Skin of body (tissue), 1 donor: ENCODE measurements at regions not wholly inside any gene's neighbourhood (a gene's known extent, or its start where the extent isn't known, plus 50 kb on each side); places are given as distances from the start of the nearest gene placed in this dataset.
"Not testable (repeated sequence)": the region's sequence is repeated elsewhere in the genome, so short reads cannot be mapped to it uniquely, and the experiment has no call there.

ENCODE experiments used
- DNase-seq: peaks from one replicate; lab custom pipeline; 2025; lab: John Stamatoyannopoulos, UW

DNA sequence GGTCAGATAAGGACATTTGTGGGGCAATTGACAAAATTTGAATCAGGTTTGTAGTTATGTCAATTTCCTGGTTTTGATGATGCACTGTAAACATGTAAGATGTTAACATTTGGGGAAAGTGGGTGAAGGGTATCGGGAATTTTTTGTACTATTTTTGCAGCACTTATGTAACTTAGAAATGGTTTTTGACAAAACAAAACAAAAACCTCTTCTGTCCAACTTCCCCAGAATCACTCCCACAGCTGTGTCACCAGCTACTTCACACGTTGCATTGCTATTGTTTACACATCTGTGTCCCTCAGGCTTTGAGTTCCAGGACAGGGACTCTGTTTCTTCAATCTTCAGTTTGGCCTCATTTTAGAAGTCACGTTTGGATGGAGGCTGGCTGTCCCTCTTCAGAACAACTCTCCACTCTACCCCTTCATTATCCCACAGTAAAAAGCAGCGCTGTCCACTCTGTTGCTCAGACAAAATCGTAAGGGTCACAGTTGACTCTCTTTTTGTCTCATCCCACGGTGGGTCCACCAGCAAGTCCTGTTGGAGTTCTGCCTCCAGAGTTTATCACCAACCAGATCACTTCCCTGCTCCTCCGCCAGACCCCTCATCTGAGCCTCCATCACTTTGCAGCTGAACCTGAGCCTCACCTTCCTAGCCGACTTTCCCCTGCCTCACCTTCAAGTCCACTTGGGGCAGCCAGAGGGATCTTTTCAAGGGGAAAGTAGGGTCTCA, 63.2 kb downstream of the NENF start:
- DNase-seq: no peak

DNA sequence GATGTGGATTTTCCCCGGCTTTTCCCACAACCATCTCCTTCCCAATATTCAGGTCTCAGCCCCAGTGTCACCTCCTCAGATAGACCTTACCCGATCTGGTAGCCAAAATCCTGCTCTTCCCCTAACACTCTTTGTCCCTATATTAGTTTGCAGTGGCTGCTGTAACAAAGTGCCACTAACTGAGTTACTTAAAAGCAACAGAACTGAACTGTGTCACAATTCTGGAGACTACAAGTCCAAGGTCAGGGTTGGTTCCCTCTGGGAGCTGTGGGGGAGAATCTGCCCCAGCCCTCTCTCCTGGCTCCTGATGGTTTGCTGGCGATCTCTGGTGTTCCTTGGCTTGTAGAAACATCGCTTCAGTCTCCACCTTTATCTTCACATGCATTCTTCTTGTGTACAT, 64.0 kb downstream of the NENF start:
- DNase-seq: no peak

DNA sequence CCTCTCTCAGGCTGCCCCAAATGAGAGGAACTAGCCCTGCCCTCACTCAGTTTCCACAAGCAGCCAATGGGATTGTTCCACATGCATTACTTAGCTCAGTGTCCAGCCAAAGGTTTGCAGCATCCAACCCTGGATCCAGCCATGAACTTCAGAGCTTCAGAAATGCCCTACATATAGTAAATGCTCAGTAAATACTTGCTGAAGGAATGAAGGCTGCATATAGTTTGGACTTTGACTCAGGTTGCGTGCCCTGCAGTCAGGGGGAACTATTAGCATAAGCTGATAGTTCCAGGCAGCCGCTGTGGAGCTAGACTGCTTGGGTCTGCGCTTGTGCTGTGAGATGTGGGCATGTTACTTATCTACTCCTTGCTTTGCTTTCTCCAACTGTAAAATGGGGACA, 64.8 kb downstream of the NENF start:
- no peak for DNase-seq

DNA sequence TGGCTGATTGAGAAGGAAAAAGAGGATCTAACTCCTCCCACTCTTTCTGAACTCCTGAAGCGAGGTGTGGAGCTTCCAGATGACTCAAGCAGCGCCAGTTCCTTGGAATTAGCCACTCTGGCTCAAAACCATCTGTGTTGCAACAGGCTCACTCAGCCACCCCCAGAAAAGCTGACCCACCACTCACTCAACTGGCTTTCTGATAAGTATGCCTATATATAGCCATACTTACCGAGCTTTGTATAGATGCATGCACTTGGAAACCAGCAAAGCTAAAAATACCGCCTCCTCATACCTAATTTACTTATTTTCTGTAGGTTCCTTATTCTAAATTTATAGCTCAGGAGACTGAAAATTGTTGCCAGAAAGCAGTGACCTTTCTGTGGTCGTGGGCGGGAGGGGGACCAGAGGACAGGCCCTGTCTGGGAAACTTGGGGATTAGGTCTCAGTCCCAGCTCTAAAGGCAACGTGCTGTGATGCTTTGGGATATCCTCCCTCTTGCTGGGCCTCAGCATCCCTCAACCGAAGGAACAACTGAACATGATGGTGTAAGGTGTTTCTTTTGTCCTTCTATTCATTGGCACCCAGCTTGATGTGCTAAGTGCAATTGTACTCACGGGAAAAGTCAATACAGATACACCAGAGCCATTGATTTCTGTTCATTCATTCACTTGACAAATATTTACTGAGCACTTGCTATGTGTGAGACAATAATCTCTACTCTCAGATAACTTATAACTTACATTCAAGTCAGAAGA, 65.7 kb downstream of the NENF start:
- DNase-seq: no peak

DNA sequence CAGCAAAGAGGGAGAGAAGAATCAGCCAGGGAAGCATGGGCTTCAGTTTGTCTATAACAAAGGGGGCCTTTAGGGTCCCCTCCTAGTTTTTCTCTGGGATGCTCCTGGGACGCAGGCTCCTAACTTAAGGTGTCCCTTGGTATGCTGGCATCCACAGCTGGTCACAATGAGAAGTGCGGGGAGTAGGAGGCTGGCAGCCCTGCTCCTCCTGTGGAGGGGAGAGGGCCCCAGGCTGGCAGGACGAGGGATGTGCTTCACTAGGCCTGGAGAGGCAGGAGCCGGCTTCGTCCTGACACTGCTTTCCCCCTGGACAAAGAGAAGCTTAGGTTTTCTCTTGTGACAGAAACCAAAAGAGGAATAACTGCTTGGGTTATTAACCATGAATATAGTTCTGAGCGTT, 67.6 kb downstream of the NENF start:
- DNase-seq: no peak

DNA sequence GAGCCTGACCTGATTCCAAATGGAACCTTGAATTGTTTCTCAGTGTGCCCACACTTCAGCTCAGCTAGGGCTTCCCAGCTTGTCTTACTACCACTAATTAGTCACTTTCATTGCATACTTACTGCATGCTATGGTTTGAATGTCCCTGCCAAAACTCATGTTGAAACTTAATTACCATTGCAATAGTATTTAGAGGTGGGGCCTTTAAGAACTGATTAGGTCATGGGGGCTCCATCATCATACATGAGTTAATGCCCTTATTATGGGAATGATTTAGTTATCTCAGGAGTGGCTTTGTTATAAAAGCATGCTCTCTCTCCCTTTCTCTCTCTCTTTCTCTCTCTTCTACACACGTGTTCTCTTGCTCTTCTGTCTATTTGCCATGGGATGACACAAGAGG, 68.3 kb downstream of the NENF start:
- no peak for DNase-seq

DNA sequence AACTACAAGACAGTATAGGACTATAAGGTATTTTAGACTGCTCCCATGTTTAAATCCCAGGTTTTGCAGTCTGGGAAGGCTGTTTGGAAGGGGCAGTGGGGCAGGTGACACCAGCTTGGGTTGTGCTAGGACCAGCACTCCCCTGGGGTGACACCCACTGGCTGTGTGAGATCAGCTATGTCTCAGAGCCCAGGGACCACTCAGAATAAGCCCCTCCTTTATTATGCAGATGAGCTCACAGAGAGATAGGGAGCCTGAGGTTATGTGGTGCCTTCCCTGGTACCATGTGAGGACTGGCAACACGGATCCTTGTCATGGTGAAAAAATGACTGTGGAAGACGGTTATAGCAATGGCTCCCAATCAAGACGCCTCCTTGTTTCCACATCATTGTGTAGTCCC, 71.0 kb downstream of the NENF start:
- no peak for DNase-seq

DNA sequence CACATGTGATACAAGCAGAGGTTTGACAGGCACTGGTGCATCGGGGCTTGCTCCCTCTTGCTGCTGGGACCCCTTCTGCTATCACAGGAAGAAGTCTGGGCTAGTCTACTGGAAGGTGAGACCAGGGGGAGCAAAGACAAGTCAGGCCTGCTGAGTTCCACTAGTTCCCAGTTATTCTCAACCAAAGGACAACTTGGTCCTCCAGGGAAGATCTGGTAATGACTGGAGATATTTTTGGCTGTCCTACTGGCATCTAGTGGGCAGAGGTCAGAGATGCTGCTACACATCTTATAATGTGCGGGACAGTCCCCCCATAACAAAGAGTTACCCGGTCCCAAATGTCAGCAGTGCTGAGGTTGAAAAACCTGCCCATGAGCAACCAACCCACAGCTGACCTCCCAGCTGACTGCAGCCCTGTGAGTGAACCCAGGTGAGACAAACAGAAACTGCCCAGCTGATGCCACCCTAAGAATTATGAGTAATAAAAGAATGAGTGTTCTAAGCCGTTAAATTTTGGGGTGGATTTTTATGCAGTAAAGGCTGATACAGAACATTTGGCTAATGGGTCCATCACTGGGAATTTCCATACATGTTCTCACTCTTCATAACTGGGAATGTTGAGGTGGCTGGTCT, 71.6 kb downstream of the NENF start:
- DNase-seq: no peak

DNA sequence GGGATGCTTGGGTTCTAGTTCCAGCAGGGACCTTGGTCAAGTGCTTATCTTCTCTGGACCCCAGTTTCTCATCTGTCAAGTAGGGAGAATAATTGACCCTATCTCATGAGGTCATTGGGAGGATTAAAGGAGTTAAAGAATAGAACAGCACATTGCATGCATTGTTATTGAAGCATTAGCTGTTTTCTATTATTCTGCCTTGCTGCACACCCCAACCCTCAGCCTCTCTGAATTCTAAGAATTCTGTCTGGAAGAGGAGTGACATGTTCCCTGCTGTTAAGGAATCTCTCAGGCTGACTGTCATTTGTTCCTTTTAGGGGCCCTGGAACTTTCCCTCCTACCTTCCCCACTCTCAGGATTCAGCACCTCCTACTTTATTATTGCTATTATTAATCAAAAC, 73.9 kb downstream of the NENF start:
- no peak for DNase-seq

DNA sequence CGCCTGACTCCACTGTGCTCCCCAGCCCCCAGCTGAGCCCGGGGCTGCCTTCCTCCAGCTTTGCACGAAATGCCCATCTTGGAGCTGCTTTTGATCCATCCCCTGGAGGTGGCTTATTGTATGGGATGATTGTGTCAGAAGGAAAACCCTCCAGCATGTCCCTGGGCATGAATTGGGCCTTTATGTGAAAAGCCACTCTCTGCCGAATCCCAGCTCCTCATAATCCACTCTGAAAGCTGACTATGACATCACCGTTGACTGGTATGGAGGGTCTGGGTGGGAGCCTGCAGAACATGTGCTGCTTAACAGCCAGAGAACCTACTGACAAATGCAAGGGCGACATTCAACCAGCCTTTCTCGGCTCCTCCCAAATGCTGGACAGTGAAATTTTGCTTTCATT, 74.6 kb downstream of the NENF start:
- DNase-seq: peak; percentile 21

DNA sequence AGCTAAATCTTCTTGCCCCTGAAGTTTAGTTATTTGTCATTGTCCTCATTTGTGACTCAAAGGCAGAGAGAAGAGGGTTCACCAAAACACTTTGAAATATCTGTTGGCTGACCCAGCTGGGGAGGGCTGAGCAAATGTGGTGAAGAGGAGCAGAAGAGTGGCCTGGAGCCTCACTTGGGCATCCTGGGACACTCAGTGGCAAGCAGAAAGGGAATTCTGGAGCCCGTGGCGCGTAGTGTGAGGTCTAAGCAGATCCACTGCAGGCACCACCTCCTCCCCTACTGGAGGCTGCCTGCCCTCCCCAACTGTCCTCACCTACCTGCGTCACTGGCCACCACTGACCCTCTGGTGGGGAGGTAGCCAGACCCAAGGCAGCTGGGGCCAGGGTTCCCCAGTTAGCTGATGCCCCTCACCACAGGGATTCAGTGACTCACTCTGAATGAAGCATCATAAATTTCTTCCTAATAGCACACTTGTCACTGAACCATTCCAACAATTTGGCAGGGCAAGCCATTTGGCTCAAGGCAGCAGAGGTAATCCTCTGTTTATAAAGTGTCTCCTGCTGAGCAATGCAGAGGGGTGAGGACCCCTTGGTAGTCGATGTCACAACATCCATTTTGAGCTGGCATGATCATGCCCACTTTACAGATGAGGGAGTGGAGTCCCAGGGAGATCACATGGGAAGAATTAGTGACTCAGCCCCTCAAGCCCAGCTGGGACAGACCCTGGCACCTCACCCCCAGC, 80.3 kb downstream of the NENF start:
- DNase-seq: no peak

DNA sequence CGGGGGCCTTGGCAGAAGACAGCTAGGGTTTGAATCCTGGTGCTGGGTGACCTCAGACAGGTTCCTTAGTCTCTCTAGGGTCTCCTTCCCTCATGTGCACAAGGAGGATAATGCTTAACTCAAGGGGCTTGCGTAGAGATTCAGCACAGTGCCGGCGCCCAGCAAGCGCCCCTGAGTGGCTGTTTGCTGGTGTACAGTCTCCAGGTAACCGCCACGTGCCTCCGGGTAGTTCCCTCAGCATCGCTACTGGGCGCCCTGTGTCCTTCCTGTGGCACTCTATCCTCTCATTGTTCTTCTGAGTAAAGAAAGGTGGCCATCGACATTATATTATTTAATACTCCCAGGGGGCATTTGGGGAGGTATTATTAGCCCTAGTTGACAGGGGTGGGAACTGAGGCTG, 80.9 kb downstream of the NENF start:
- DNase-seq: no peak

DNA sequence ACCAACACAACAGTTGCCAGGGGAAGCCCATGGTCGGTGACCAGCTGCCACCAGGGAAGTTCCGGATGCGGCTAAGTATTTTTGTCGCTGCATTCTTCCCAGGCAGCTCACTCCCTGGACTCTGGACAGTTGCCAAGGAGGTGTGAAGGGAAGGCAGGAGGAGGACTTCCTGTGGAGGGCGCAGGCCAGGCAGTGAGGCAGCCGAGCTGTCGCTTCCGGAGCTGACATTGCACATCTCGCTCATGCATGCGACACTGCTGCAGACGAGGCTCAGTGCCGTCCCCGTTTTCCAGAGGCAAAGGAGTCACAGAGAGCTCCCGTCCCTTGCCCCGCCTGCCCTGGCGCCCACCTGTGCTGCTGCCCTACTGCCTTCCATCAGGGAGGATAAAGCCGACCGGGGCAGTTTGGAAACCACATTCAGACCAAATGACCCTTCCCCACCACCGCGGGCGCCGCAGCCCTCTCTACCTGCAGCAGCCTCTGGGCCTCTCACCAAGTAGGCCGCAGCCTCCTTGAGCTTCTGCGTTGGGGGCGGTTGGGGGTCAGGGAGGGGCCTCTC, 81.4 kb downstream of the NENF start:
- DNase-seq: no peak

DNA sequence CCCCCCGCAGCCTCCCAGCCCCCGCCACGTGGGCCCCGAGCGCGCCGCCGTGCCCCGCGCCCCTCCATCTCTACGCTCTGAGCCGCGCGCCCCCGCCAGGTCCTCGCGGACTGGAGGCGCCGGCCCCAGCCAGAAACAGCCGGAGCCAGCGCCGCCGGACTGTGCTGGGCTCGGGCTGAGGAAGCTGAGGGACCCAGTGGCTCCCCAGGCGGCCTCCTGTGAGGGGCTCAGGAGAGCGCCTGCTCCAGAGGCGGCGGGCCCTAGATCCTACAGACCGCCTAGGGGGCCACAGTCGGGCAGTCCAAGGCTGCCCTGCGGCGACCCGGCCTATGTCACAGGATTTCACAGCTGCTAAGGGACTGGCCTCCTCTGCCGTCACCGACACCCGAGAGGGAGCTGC, 82.1 kb downstream of the NENF start:
- no peak for DNase-seq

DNA sequence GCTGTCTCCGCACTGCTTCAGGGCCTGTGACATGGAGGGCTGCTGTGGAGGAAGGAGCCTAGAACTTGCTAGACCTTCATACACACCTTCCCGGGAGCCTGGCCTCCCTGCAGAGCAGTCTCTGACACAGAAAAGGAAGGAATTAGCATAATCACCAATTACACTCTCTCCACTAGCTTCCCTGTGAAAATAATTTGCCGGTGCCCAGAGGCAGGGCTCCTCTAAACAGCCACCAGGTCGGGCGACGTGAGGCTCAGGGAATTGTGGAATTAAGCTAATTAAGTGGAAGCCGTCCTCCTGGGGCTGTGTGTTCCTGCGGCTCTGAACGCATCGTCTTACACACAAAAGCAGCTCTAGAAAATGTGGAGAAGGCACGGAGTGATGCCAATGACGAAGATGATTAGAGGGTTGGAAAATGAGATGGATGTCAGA, 82.6 kb downstream of the NENF start:
- no peak for DNase-seq

DNA sequence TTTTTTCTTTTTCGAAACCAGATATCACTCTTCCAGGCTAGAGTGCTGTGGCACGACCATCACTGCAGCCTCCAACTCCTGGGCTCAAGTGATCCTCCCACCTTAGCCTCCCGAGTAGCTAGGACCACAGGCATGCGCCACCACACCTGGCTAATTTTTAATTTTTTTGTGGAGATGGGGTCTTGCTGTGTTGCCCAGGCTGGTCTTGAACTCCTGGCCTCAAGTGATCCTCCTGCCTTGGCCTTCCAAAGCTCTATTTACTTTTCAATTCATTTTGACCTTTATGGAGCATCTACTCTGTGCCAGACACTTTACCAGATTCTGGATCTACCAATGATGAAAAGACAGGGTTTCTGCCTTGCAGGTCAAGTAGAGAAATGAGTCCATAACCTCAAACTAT, 83.3 kb downstream of the NENF start:
- not testable (repeated sequence) for DNase-seq

DNA sequence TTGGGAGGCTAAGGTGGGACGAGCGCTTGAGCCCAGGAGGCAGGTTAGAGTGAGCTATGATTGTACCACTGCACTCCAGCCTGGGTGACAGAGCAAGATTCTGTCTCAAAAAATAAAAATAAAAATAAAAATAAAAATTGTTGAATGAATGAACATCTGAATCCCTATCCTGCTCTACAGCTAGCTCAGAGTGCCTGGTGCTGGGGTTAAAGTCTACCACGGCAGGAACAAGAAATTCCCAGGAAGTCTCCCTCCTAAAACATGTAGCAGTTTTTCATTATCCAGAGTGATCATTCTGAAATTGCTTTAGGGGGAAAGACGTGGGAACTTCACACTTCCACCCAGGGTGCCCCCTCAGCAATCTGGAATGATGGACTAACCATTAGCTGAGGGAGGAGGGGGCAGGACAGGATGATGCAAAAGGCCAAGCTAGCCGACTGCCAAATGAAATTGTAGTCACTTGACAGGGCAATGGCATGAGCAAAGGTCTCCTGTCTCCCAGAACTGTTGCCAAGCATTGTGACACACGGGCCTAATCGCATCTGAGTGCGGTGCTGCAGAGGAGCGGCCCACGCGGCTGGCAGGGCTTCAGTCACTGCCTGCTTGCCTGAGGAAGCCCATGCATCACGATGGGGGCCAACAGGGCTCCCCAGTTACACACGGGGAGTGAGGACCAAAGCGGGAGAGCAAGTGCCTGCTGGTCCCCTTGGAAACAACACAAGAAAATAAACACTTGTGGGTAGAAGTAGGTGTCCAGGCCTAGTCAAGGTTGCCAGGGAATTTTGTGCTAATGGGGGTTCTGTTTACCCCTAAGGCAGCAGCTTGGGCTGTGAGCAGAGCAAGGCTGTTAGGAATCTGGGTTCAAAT, 85.7 kb downstream of the NENF start:
- no peak for DNase-seq

DNA sequence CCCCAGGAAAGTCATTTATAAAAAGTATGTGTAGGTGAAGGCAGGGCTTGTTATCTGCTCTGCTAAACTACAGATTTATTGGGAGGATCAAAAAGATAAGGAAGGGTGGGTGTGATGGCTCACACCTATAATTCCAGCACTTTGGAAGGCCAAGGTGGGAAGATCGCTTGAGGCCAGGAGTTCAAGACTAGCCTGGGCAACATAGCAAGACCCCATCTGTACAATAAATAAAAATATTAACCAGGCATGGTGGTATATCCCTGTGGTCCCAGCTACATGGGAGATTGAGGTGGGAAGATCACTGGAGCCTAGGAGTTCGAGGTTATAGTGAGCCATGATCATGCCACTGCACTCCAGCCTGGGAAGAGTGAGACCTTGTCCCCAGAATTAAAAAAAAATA, 86.4 kb downstream of the NENF start:
- no peak for DNase-seq

DNA sequence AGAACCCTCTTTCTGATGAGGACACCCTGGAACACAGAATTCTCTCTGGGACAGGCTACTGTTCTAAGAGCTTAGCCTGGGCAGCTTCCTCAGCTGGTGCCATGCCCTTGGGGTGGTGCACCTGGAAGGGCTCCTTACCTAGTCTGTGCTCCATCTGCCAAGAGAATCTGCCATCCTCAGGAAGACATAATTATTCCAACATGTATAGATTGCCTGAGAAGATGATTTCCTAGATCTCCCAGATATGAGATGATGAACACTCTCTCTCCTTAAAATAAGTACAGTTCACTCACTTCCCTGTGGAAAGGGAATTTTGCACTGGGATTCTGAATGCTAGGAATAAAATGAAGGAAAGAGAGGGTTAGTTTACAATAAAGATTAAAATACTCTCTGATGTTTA, 87.6 kb downstream of the NENF start:
- DNase-seq: no peak

DNA sequence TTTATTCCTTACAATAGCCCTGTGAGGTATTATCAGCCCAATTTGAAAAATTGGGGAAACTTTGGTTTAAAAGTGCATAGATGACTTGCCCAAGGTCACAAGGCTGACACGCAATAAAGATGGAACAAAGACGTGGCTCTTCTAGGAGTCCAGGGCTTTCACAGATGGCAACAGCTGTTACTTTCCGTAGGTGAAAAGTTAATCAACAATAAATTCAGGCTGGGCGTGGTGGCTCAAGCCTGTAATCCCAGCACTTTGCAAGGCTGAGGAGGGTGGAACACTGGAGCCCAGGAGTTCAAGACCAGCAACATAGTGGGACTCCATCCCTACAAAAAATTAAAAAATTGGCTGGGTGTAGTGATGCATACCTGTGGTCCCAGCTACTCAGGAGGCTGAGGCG, 87.8 kb upstream of the ATF3 start:
- DNase-seq: no peak
